Peyer's patch (tissue), 4 donors: ENCODE measurements at regions not wholly inside any gene's neighbourhood (a gene's known extent, or its start where the extent isn't known, plus 50 kb on each side); places are given as distances from the start of the nearest gene placed in this dataset.
"Not testable (repeated sequence)": the region's sequence is repeated elsewhere in the genome, so short reads cannot be mapped to it uniquely, and the experiment has no call there.

Source experiments
- DNase-seq, 3 donors: peaks; one replicate each; pipeline ENCODE4 v3.0.0-alpha.2; 2017 to 2019
- H3K27ac ChIP-seq, 4 donors: fragments of 200-600 bp; sonication (generic); one replicate each; pipeline ENCODE4 v1.5.1; 2016 to 2019
- H3K27me3 ChIP-seq, 2 donors: fragments of 200-600 bp; sonication (generic); one replicate each; pipeline ENCODE4 v1.5.1; 2019
- H3K36me3 ChIP-seq, 3 donors: fragments of 200-600 bp; sonication (generic); one replicate each; pipeline ENCODE4 v1.5.1; 2016 to 2019
- H3K4me1 ChIP-seq, 4 donors: fragments of 200-600 bp; sonication (generic); one replicate each; pipeline ENCODE4 v1.5.1; 2016 to 2019
- H3K4me3 ChIP-seq, 4 donors: fragments of 200-600 bp; sonication (generic); 1 replicate in 3 of 4; 2 replicates in 1 of 4; pipeline ENCODE4 v1.5.1; 2016 to 2019; ENCODE audit warnings: mild to moderate bottlenecking in 1 of 4
- H3K9me3 ChIP-seq, 4 donors: fragments of 200-600 bp; sonication (generic); one replicate each; pipeline ENCODE4 v1.5.1; 2016 to 2019; ENCODE audit warnings: mild to moderate bottlenecking in 1 of 4
- POLR2A ChIP-seq, 2 donors: fragments of 450-650 bp; IDR thresholded peaks; one replicate each; pipeline ENCODE4 v1.5.1; 2017; ENCODE audit warnings: antibody characterized with exemption in 2 of 2, mild to moderate bottlenecking in 2 of 2, moderate library complexity in 2 of 2
- TF ChIP-seq, protein P1 (sequence below), 6 experiments: fragments of 450-650 bp in 4 of 6; fragments of 200-600 bp in 2 of 6; sonication (generic) in 1 of 6; IDR thresholded peaks; one replicate each; pipeline ENCODE4 v1.5.1; 2017 to 2019; ENCODE audit warnings: antibody characterized with exemption in 6 of 6, mild to moderate bottlenecking in 3 of 6, moderate library complexity in 1 of 6

DNA sequence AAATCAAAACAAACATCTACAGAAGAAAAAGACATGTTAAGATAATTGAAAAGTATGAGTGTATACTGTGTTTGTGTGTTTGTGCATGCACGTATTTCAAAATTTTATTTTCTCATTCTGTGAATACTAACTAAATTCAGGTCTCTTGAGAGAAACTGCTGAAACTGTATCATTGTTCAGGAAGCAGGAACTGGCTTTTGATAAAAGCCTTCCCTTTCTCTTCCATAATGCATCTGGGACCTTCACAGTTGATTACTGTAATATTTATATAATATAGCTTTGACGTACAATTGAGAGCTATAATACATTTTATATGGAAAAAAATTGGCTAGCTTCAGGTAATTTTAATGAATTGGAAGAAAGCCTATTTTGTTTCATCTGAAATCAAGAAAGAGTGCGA lies 993.5 kb downstream of the SLC6A15 start:
- TF ChIP-seq, protein P1, sequence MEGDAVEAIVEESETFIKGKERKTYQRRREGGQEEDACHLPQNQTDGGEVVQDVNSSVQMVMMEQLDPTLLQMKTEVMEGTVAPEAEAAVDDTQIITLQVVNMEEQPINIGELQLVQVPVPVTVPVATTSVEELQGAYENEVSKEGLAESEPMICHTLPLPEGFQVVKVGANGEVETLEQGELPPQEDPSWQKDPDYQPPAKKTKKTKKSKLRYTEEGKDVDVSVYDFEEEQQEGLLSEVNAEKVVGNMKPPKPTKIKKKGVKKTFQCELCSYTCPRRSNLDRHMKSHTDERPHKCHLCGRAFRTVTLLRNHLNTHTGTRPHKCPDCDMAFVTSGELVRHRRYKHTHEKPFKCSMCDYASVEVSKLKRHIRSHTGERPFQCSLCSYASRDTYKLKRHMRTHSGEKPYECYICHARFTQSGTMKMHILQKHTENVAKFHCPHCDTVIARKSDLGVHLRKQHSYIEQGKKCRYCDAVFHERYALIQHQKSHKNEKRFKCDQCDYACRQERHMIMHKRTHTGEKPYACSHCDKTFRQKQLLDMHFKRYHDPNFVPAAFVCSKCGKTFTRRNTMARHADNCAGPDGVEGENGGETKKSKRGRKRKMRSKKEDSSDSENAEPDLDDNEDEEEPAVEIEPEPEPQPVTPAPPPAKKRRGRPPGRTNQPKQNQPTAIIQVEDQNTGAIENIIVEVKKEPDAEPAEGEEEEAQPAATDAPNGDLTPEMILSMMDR (IDR thresholded peaks at IDR 0.05) = no peak
- no peak for DNase-seq
- H3K9me3 ChIP-seq = no peaks in the 10 kb centered on the region
- H3K27me3 ChIP-seq = no peaks in the 10 kb centered on the region
- H3K4me1 ChIP-seq = no peaks in the 10 kb centered on the region
- no peak overlapping the region for H3K27ac ChIP-seq
- no peak overlapping the region for H3K4me3 ChIP-seq
- H3K36me3 ChIP-seq = no peaks in the 10 kb centered on the region

DNA sequence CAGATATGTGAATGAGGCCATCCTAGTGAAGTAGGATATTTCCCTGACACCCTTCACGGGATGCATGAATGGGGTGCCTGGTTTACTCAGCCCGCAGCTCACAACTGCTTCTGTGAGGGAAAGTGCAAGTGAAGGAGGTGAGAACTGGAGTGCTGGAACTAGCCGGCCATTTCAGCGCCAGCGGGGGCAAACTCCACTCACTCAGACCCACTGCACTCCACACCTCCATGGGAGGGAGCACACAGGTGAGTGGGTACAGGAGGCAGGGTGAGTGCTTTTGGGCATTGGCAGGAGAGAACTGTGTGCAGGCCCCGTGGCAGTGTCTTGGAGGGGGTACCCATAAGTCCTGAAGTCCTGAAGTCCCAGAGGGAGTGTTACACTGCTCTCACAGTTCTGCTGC lies 1008.4 kb downstream of the SLC6A15 start:
- H3K36me3 ChIP-seq = no peaks in the 10 kb centered on the region
- no peaks in the 10 kb centered on the region for H3K27me3 ChIP-seq
- no peak for DNase-seq
- no peak for TF ChIP-seq POLR2A (IDR thresholded peaks at IDR 0.05)
- TF ChIP-seq, protein P1 (IDR thresholded peaks at IDR 0.05) = no peak
- H3K4me1 ChIP-seq = no peaks in the 10 kb centered on the region
- no peaks in the 10 kb centered on the region for H3K9me3 ChIP-seq
- H3K4me3 ChIP-seq = no peak overlapping the region
- no peak overlapping the region for H3K27ac ChIP-seq

DNA sequence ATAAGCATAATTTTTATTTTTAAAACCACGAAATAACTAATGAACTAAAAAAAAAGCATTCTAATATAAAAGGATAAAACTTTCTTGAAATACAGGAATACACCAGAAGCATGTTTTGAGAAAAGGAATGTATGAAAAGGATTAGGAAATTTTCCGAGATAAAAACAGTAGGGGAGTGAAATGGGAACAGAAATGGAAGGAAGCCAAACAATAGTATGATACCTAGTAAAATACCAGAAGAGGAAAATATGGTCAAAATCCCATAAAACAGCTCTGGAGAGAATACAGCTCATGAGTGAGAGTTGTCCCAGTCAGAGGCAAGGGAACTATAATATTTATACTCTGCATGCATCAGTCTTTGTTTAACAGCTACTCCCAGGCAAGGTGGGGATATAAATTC lies 1016.2 kb downstream of the SLC6A15 start:
- Histone ChIP-seq H3K4me3 (no peak overlapping the region), H3K27me3 (no peaks in the 10 kb centered on the region), H3K36me3 (no peaks in the 10 kb centered on the region), H3K9me3 (no peaks in the 10 kb centered on the region), H3K4me1 (no peaks in the 10 kb centered on the region), H3K27ac (no peak overlapping the region)
- TF ChIP-seq, protein P1 (IDR thresholded peaks at IDR 0.05) = no peak
- TF ChIP-seq POLR2A (IDR thresholded peaks at IDR 0.05) = no peak
- no peak for DNase-seq

DNA sequence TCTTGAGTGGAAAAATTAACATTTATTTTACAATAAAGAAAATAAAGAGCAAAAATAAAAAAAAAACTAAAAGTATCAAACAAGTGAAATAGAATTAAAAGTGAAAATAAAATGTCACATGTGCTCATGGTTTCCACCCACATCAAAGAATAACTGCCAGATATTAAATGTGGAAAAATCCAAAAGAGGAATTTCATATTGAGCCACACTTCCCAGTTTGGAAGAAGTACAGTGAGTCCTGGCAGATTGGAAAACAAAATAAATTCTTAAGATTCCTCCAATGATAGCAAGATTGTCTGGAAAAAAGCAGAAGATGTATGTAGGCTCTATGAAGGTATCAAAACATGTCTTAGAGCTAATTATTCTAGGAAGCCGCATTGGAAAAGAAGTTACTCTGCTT lies 1019.5 kb downstream of the SLC6A15 start:
- Histone ChIP-seq H3K9me3 (no peaks in the 10 kb centered on the region), H3K27ac (no peak overlapping the region)
- TF ChIP-seq POLR2A (IDR thresholded peaks at IDR 0.05) = no peak
- TF ChIP-seq, protein P1 (IDR thresholded peaks at IDR 0.05) = no peak

DNA sequence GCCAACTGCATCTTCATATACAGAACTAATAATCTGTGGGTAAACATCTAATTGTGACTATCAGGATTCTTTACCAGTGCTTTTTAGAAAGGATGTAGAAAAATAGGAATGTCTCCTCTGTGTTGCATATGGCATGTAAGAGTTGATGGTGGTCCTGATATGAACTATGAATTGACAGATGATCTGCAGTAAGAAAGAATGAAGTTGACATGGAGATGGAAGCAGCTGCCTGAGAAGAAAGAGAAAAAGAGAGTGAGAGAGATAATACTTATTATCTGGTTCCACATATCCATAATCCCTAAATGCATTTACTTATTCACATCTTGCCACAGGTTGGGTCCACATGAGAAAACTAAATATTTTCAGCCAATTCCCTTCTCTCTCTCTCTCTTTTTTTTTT lies 1022.9 kb downstream of the SLC6A15 start:
- Histone ChIP-seq H3K4me3 (no peak overlapping the region), H3K27ac (no peak overlapping the region), H3K36me3 (no peaks in the 10 kb centered on the region), H3K27me3 (no peaks in the 10 kb centered on the region), H3K4me1 (no peaks in the 10 kb centered on the region), H3K9me3 (no peaks in the 10 kb centered on the region)
- no peak for DNase-seq
- TF ChIP-seq, protein P1 (IDR thresholded peaks at IDR 0.05) = no peak
- TF ChIP-seq POLR2A (IDR thresholded peaks at IDR 0.05) = no peak

More for the DNA sequence above, 1019.5 kb downstream of the SLC6A15 start:
- H3K27me3 ChIP-seq = no peaks in the 10 kb centered on the region
- no peak overlapping the region for H3K4me3 ChIP-seq
- no peak for DNase-seq
- H3K36me3 ChIP-seq = no peaks in the 10 kb centered on the region
- no peaks in the 10 kb centered on the region for H3K4me1 ChIP-seq

DNA sequence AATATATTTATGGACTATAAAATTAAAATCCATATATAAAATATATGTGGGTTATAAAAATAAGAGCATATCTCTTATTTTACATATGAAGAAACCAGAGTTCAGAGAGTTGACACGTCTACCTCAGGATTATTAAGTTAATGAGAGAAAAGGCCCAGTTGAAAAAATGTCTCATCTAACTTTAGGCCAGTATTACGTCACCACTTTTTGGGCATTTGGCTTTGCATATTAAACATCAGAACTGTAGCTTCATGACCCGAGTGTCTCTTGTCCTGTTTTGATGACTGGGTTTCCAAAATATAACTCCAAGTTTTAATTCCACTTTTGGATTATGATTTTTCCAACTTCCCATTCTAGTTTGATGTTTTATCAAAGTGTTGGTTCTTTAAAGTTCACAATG lies 1026.1 kb downstream of the SLC6A15 start:
- Histone ChIP-seq H3K27ac (no peak overlapping the region), H3K4me1 (no peaks in the 10 kb centered on the region), H3K36me3 (no peaks in the 10 kb centered on the region), H3K27me3 (no peaks in the 10 kb centered on the region), H3K4me3 (no peak overlapping the region), H3K9me3 (no peaks in the 10 kb centered on the region)
- no peak for TF ChIP-seq POLR2A (IDR thresholded peaks at IDR 0.05)
- TF ChIP-seq, protein P1 (IDR thresholded peaks at IDR 0.05) = no peak
- DNase-seq = no peak

DNA sequence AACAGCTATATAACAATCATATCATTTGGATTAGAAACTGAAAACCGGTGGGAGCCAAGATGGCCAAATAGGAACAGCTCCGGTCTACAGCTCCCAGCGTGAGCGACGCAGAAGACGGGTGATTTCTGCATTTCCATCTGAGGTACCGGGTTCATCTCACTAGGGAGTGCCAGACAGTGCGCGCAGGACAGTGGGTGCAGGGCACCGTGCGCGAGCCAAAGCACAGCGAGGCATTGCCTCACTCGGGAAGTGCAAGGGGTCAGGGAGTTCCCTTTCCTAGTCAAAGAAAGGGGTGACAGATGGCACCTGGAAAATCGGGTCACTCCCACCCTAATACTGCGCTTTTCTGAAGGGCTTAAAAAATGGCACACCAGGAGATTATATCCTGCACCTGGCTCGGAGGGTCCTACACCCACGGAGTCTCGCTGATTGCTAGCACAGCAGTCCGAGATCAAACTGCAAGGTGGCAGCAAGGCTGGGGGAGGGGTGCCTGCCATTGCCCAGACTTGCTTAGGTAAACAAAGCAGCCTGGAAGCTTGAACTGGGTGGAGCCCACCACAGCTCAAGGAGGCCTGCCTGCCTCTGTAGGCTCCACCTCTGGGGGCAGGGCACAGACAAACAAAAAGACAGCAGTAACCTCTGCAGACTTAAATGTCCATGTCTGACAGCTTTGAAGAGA lies 1041.5 kb downstream of the SLC6A15 start:
- not testable (repeated sequence) for H3K9me3 ChIP-seq, H3K4me1 ChIP-seq, H3K27ac ChIP-seq, H3K4me3 ChIP-seq, H3K36me3 ChIP-seq, DNase-seq, H3K27me3 ChIP-seq
